ENCODE measurements at regions not wholly inside any gene's neighbourhood (a gene's known extent, or its start where the extent isn't known, plus 50 kb on each side); places are given as distances from the start of the nearest gene placed in this dataset.

DNA sequence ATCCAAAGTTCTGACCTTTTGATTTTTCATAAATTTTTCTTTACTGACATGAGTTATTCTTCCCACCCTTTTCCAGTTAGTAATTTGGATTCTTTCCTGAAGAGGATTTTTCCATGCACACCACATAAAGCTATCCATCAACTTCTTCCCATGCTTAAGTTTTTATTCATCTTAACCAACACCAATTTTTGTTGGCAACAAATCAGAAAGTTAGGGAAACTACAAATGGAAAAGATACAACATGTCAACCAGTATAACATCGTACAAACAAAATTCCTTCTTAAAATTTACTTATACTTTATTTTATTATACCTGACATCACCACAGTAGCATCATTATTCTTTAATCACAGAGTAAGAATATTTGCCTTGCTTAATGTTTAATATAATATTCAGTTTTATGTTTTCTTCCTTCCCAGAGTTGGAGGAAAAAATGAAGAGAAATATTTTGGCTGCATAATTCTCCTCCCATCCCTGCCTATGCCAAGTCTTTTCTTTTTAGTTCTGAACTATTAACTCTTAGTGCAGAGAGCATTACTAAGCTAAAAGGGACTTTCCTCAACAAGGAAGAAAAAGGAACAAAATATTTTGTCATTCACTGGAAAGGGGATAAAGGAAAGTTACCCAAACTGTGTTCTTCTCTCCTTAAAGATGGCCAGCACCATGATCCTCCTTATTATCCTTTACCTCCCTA lies 67.5 kb upstream of the MEOX2 start:
- TF ChIP-seq EZH2phosphoT487 (IDR thresholded peaks at IDR 0.05; ENCODE audit: borderline replicate concordance, low read length), result no peak
- TF ChIP-seq CTCF (IDR thresholded peaks at IDR 0.05; ENCODE audit: low read depth, low read length, poor library complexity, severe bottlenecking), result no peak

Data from DOHH2 (cell line).